K562 (cell line): ENCODE measurements at regions not wholly inside any gene's neighbourhood (a gene's known extent, or its start where the extent isn't known, plus 50 kb on each side); places are given as distances from the start of the nearest gene placed in this dataset.
"Not testable (repeated sequence)": the region's sequence is repeated elsewhere in the genome, so short reads cannot be mapped to it uniquely, and the experiment has no call there.

Experiments
- ATAC-seq: fragments of 200-7000 bp; cut with Tn5 transposase; 3 replicates; pipeline ENCODE4 v1.9.1; 2020; ENCODE audit warnings: moderate library complexity
- BruUV-seq: library from RNA; stranded (reverse); fragments of 400-500 nt; replicated peaks from 2 replicates; lab custom pipeline; 2021; lab: Mats Ljungman, UMichigan
- CTCF ChIA-PET: fragments of 300-600 bp; formaldehyde crosslinking; extraction: SDS; loops from one replicate; lab custom pipeline; 2021; ENCODE audit warnings: low intra/inter-chr PET ratio; lab: Yijun Ruan, JAX
- POLR2A ChIA-PET: fragments of 300-600, 350-650 bp; sonication (Branson Sonifier 250); formaldehyde crosslinking; extraction: SDS; loops from one replicate; lab custom pipeline; 2021; ENCODE audit warnings: antibody characterized with exemption, inconsistent platforms; lab: Yijun Ruan, JAX
- DNase-seq, 4 experiments: peaks; one replicate each; pipeline versions ENCODE4 v3.0.0 to v3.0.0-alpha.2; 2011 to 2018; ENCODE audit warnings: low spot score in 3 of 4, mixed read lengths in 3 of 4; ENCODE audit errors: extremely low read depth in 1 of 4
- FAIRE-seq: peaks from 2 replicates; lab custom pipeline; 2011; peaks lifted over from hg19 to GRCh38; lab: Jason Lieb, UNC
- H2AFZ ChIP-seq: 2 replicates; pipeline ENCODE4 v1.6.0; 2011; ENCODE audit warnings: low read depth, low read length, control low read depth, inconsistent platforms
- H3K27ac ChIP-seq: fragments of 200-600 bp; 3 replicates; pipeline ENCODE4 v1.8.0; 2011; ENCODE audit warnings: low read depth, mild to moderate bottlenecking, control low read depth, inconsistent platforms, low read length, moderate library complexity, mixed read lengths; ENCODE audit errors: extremely low read depth
- H3K27me3 ChIP-seq, 2 experiments: fragments of 300-600 bp in 1 of 2; 2 replicates in 1 of 2; 3 replicates in 1 of 2; pipeline versions ENCODE4 v1.6.0 to v1.8.0; 2011; ENCODE audit warnings: inconsistent platforms in 2 of 2, low read length in 2 of 2, mild to moderate bottlenecking in 1 of 2, mixed read lengths in 1 of 2, moderate library complexity in 1 of 2; ENCODE audit not compliant: control insufficient read depth in 2 of 2, insufficient read depth in 2 of 2
- H3K36me3 ChIP-seq: fragments of 300-600 bp; 3 replicates; pipeline ENCODE4 v1.8.0; 2011; ENCODE audit warnings: mild to moderate bottlenecking, low read length, inconsistent platforms; ENCODE audit not compliant: control insufficient read depth, insufficient read depth
- H3K4me1 ChIP-seq, 2 experiments: fragments of 200-600 bp in 1 of 2; replicated peaks in 1 of 2; 2 replicates in 1 of 2; 3 replicates in 1 of 2; pipeline versions ENCODE4 v1.5.1 to v1.8.0; 2011; ENCODE audit warnings: inconsistent platforms in 2 of 2, low read length in 2 of 2, mild to moderate bottlenecking in 1 of 2, mixed read lengths in 1 of 2, moderate library complexity in 1 of 2; ENCODE audit not compliant: control insufficient read depth in 2 of 2, insufficient read depth in 2 of 2
- H3K4me2 ChIP-seq: 2 replicates; pipeline ENCODE4 v1.6.1; 2011; ENCODE audit warnings: low read length, control low read depth, inconsistent platforms, mixed read lengths; ENCODE audit not compliant: insufficient read depth
- H3K4me3 ChIP-seq: fragments of 200-600 bp; sonication (generic), shearing (Covaris generic); 2 replicates; pipeline ENCODE4 v1.5.1; 2016; ENCODE audit warnings: control low read depth, inconsistent platforms
- H3K79me2 ChIP-seq: fragments of 200-600 bp; 3 replicates; pipeline ENCODE4 v1.8.0; 2011; ENCODE audit warnings: low read length, inconsistent platforms; ENCODE audit not compliant: control insufficient read depth, insufficient read depth
- H3K9ac ChIP-seq, 2 experiments: 2 replicates each; pipeline versions ENCODE4 v1.6.0 to v1.6.1; 2011; ENCODE audit warnings: low read depth in 2 of 2, low read length in 2 of 2, control low read depth in 1 of 2, inconsistent platforms in 1 of 2, mild to moderate bottlenecking in 1 of 2, mixed read lengths in 1 of 2; ENCODE audit not compliant: insufficient read depth in 1 of 2
- H3K9me1 ChIP-seq: one replicate; pipeline ENCODE4 v1.6.0; 2011; ENCODE audit warnings: inconsistent platforms, mild to moderate bottlenecking, low read length, moderate library complexity; ENCODE audit not compliant: control insufficient read depth, insufficient read depth
- H3K9me3 ChIP-seq: replicated peaks from 2 replicates; pipeline ENCODE4 v1.5.1; 2011; ENCODE audit warnings: low read depth, low read length, inconsistent platforms; ENCODE audit not compliant: control insufficient read depth, insufficient read depth
- H4K20me1 ChIP-seq: replicated peaks from 2 replicates; pipeline ENCODE4 v1.6.1; 2011; ENCODE audit warnings: low read length, inconsistent platforms, mixed read lengths; ENCODE audit not compliant: control insufficient read depth, insufficient read depth
- CBFB ChIP-seq: sonication (generic); formaldehyde crosslinking; IDR thresholded peaks from 2 replicates; pipeline ENCODE4 v1.4.0; 2020; ENCODE audit warnings: mild to moderate bottlenecking, missing genetic modification reagents
- CUX1 ChIP-seq: fragments of 200-800 bp; sonication (Bioruptor generic); IDR thresholded peaks from 2 replicates; pipeline ENCODE4 v1.6.1; 2016; ENCODE audit warnings: missing genetic modification characterization, missing compliant biosample characterization
- MBD2 ChIP-seq: sonication (generic); IDR thresholded peaks from 2 replicates; pipeline ENCODE4 v1.6.1; 2016; ENCODE audit warnings: low read depth, borderline replicate concordance
- MCM2 ChIP-seq: fragments of 450-650 bp; IDR thresholded peaks from 2 replicates; pipeline ENCODE4 v1.6.1; 2017; ENCODE audit warnings: low read depth, mild to moderate bottlenecking
- PPARD ChIP-seq: fragments of 250-450 bp; sonication (Bioruptor Pico); IDR thresholded peaks from 2 replicates; pipeline ENCODE4 v1.8.0; 2022; ENCODE audit warnings: inconsistent platforms, mild to moderate bottlenecking, moderate library complexity
- RBM14 ChIP-seq: fragments of 200-400 bp; formaldehyde crosslinking; IDR thresholded peaks from 2 replicates; pipeline ENCODE4 v1.6.1; 2018; ENCODE audit warnings: low read depth, mild to moderate bottlenecking, low read length, moderate library complexity, borderline replicate concordance; ENCODE audit not compliant: insufficient read depth
- SREBF1 ChIP-seq: fragments of 150-350 bp; IDR thresholded peaks from 2 replicates; pipeline ENCODE4 v1.6.1; 2014; ENCODE audit warnings: antibody characterized with exemption, low read depth, low read length, borderline replicate concordance
- ZNF41 ChIP-seq: fragments of 250-450 bp; sonication (Bioruptor Pico); conservative IDR thresholded peaks from 2 replicates; pipeline ENCODE4 v1.4.0; 2020; ENCODE audit warnings: mild to moderate bottlenecking
- ZNF444 ChIP-seq: fragments of 250-450 bp; sonication (Bioruptor Pico); IDR thresholded peaks from 2 replicates; pipeline ENCODE4 v1.4.0; 2020; ENCODE audit warnings: mild to moderate bottlenecking, moderate library complexity
- ZNF668 ChIP-seq: fragments of 250-450 bp; sonication (Bioruptor Pico); IDR thresholded peaks from 2 replicates; pipeline ENCODE4 v1.8.0; 2022; ENCODE audit warnings: mild to moderate bottlenecking, inconsistent platforms
- ZNF695 ChIP-seq: fragments of 450-650 bp; formaldehyde crosslinking; IDR thresholded peaks from 2 replicates; pipeline ENCODE4 v1.4.0; 2020; ENCODE audit warnings: mild to moderate bottlenecking, moderate library complexity
- ZNF764 ChIP-seq: fragments of 250-450 bp; sonication (Bioruptor Pico); IDR thresholded peaks from 2 replicates; pipeline ENCODE4 v1.4.0; 2020; ENCODE audit warnings: low read depth, mild to moderate bottlenecking, moderate library complexity
- WGBS: fragments of 100-300 bp; shearing (Covaris generic); methylation state at CpG from one replicate; pipeline ENCODE4 v1.1.6; 2016; ENCODE audit warnings: low coverage, mixed read lengths; ENCODE audit not compliant: insufficient coverage; ENCODE audit errors: missing lambda C conversion rate; 5-methylcytosine and 5-hydroxymethylcytosine counted together
- in situ Hi-C: fragments of 300-500 bp; cut with MboI; formaldehyde crosslinking; loops from 4 replicates; pipeline ENCODE4 v1.15.0; 2018; ENCODE audit warnings: inconsistent platforms, mixed read lengths
- intact Hi-C: fragments of 100-400 bp; cut with micrococcal nuclease; formaldehyde crosslinking; loops from 2 replicates; pipeline ENCODE4 v1.14.2; 2022

DNA sequence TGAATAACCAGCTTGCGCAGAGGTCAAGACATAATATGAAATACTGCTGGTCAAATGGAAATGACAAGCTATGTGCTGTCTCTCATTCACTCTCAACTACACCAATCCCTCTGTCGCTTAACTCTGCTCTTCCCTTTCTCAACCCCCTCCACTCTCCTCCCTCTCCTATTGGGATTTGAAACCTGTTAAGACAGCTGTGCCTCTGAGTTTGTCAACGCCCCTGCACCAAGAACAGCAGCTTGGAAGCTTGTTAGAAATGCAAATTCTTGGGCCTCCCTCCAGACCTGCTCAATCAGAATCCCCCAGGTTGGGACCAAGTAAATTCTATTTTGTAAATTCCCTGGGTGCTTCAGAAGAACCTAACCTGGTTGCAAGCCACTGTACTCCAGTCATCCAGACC, 149.7 kb upstream of the ATP2B2 start:
- TF ChIP-seq RBM14 (no peak), PPARD (CRISPR knock-in tag) (no peak), SREBF1 (no peak), CUX1 (CRISPR knock-in tag) (no peak), ZNF41 (CRISPR knock-in tag) (no peak), ZNF668 (CRISPR knock-in tag) (no peak), ZNF444 (no peak), MBD2 (no peak), CBFB (CRISPR knock-in tag) (no peak), MCM2 (no peak), ZNF695 (no peak), ZNF764 (no peak)
- ATAC-seq: no peak
- Histone ChIP-seq H4K20me1 (no peaks in the 10 kb centered on the region), H3K9me3 (no peaks in the 10 kb centered on the region), H3K4me1 (no peaks in the 10 kb centered on the region), H3K27ac (no peak overlapping the region), H3K27me3 (peaks cover 2 to 13% of the 10 kb centered on the region in 2 experiments; a peak in 2 of 5 replicates), H3K36me3 (no peaks in the 10 kb centered on the region), H3K4me3 (no peak overlapping the region), H3K4me2 (no peak overlapping the region), H3K9me1 (no peaks in the 10 kb centered on the region), H2AFZ (no peak overlapping the region), H3K79me2 (no peaks in the 10 kb centered on the region), H3K9ac (no peak overlapping the region)
- in situ Hi-C loops (no loop called here), intact Hi-C loops (no loop called here)
- CTCF ChIA-PET: no interaction called here
- no TSS peak for BruUV-seq
- DNase-seq: no peak
- POLR2A ChIA-PET: interaction anchor here (1.3 kb wide), 1 partner anchor 10 kb away, joined by 3 read pairs; no protein-coding TSS in a partner anchor
- FAIRE-seq: no peak
- 3% methylated on average over 3 of the region's 3 CpGs for WGBS

DNA sequence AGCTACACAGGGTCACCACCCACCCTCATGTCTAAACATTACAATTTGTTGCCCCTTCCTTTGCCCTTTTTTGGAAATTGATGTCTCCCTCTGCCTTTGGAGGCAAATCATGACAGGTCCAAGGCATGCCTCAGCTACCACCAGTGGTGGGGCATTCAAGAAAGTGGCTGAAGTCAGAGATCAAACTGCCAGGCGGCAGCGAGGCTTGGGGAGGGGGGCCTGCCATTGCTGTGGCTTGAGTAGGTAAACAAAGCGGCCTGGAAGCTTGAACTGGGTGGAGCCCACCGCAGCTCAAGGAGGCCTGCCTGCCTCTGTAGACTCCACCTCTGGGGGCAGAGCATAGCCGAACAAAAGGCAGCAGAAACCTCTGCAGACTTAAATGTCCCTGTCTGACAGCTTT, 152.0 kb upstream of the ATP2B2 start:
- H3K27me3 ChIP-seq: peaks cover 2 to 13% of the 10 kb centered on the region in 2 experiments; a peak in 2 of 5 replicates
- POLR2A ChIA-PET: interaction anchor here (0.5 kb wide), 1 partner anchor 14 kb away, joined by 3 read pairs; no protein-coding TSS in a partner anchor
- H3K4me3 ChIP-seq, FAIRE-seq, intact Hi-C loops, H4K20me1 ChIP-seq, H3K9me1 ChIP-seq, H3K79me2 ChIP-seq, H3K9me3 ChIP-seq, BruUV-seq, H3K4me1 ChIP-seq, ATAC-seq, H3K36me3 ChIP-seq, H3K27ac ChIP-seq, H2AFZ ChIP-seq, DNase-seq, CTCF ChIA-PET, H3K9ac ChIP-seq, H3K4me2 ChIP-seq, in situ Hi-C loops: not testable (repeated sequence)
- WGBS: 0% methylated on average over 4 of the region's 5 CpGs
